K562 (cell line): ENCODE measurements at regions not wholly inside any gene's neighbourhood (a gene's known extent, or its start where the extent isn't known, plus 50 kb on each side); places are given as distances from the start of the nearest gene placed in this dataset.

ENCODE experiments used
- CREB1 ChIP-seq, 2 experiments: sonication (generic) in 1 of 2; formaldehyde crosslinking in 1 of 2; IDR thresholded peaks; 2 replicates each; pipeline versions ENCODE4 v1.6.1 to v1.8.0; 2012 to 2022; ENCODE audit warnings: inconsistent platforms in 1 of 2, mild to moderate bottlenecking in 1 of 2, missing genetic modification reagents in 1 of 2, moderate library complexity in 1 of 2
- KAT8 ChIP-seq: fragments of 450-650 bp; IDR thresholded peaks from 2 replicates; pipeline ENCODE4 v1.6.1; 2016; ENCODE audit warnings: low read depth, mild to moderate bottlenecking
- MTF1 ChIP-seq: fragments of 250-450 bp; sonication (Bioruptor Pico); IDR thresholded peaks from 2 replicates; pipeline ENCODE4 v1.9.0; 2021; ENCODE audit warnings: moderate library complexity, mild to moderate bottlenecking, inconsistent platforms, borderline replicate concordance
- NFYB ChIP-seq: IDR thresholded peaks from 2 replicates; pipeline ENCODE4 v1.6.1; 2011; ENCODE audit warnings: mild to moderate bottlenecking, moderate library complexity; ENCODE audit not compliant: insufficient read length; ENCODE audit errors: extremely low read depth
- POLR2A ChIP-seq: fragments of 450-650 bp; conservative IDR thresholded peaks from 2 replicates; pipeline ENCODE4 v1.6.1; 2016
- POLR2AphosphoS5 ChIP-seq: IDR thresholded peaks from 2 replicates; pipeline ENCODE4 v1.6.1; 2011; ENCODE audit warnings: mild to moderate bottlenecking, low read depth, low read length, moderate library complexity; ENCODE audit not compliant: control insufficient read depth, insufficient read depth
- YY1 ChIP-seq, 3 experiments: IDR thresholded peaks; 2 replicates each; pipeline ENCODE4 v1.6.1; 2011; ENCODE audit warnings: low read length in 2 of 3, mild to moderate bottlenecking in 2 of 3, moderate library complexity in 2 of 3, borderline replicate concordance in 1 of 3, control low read depth in 1 of 3, low read depth in 1 of 3; ENCODE audit not compliant: insufficient read depth in 3 of 3, insufficient replicate concordance in 2 of 3, control insufficient read depth in 1 of 3, insufficient read length in 1 of 3; ENCODE audit errors: extremely low read depth in 1 of 3
- ZKSCAN1 ChIP-seq: fragments of 150-350 bp; IDR thresholded peaks from 2 replicates; pipeline ENCODE4 v1.6.1; 2016; ENCODE audit warnings: low read depth, low read length
- ZNF274 ChIP-seq: IDR thresholded peaks from 2 replicates; pipeline ENCODE4 v1.6.1; 2011; ENCODE audit warnings: low read depth, mild to moderate bottlenecking, low read length, moderate library complexity, borderline replicate concordance
- ZNF644 ChIP-seq: fragments of 200-800 bp; sonication (Bioruptor generic); IDR thresholded peaks from 2 replicates; pipeline ENCODE4 v1.6.1; 2016; ENCODE audit warnings: low read depth, missing genetic modification characterization, missing compliant biosample characterization
- TF ChIP-seq, protein P1 (sequence below), 3 experiments: IDR thresholded peaks in 2 of 3; conservative IDR thresholded peaks in 1 of 3; 2 replicates each; pipeline ENCODE4 v1.5.1; 2011 to 2012; ENCODE audit warnings: low read length in 3 of 3, mild to moderate bottlenecking in 3 of 3, control low read depth in 2 of 3, improper control_type of control experiment in 1 of 3, inconsistent platforms in 1 of 3, low read depth in 1 of 3, mixed read lengths in 1 of 3, moderate library complexity in 1 of 3; ENCODE audit not compliant: insufficient read depth in 2 of 3
- TF ChIP-seq, protein P2 (sequence below): fragments of 450-650 bp; formaldehyde crosslinking; IDR thresholded peaks from 2 replicates; pipeline ENCODE4 v1.4.0; 2020; ENCODE audit warnings: mild to moderate bottlenecking, moderate library complexity

DNA sequence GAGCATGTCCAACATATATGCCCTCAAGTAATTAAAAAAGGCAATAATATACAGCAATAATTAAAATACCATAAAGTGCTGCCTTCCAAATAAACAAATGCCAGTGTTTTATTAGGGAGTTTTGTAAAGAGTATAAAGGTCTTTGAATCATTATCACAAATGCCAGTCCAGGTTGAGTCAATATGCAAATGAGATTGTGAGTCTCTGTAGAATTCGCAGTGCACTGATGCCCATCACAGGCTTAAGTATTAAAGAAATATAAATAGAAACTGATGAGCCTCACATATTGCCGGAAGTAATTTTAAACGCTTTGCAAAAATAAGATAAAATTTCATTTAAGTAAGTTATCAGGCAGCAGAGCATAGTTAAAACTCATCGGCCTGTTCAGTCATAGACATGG, 205.0 kb upstream of the TECRL start:
- TF ChIP-seq ZNF274 (no peak), CREB1 (IDR thresholded peaks at IDR 0.05) (no peak), CREB1 (CRISPR knock-in tag; IDR thresholded peaks at IDR 0.05) (no peak), POLR2A (no peak), KAT8 (no peak), ZKSCAN1 (no peak), POLR2AphosphoS5 (no peak), ZNF644 (tag) (no peak), NFYB (no peak), YY1 (IDR thresholded peaks at IDR 0.05; ENCODE audit: borderline replicate concordance in 1 of 3, control insufficient read depth in 1 of 3, extremely low read depth in 1 of 3, insufficient read depth in 3 of 3, insufficient read length in 1 of 3, insufficient replicate concordance in 2 of 3, low read depth in 1 of 3, low read length in 2 of 3) (no peak), MTF1 (CRISPR knock-in tag) (no peak)
- TF ChIP-seq, protein P1, sequence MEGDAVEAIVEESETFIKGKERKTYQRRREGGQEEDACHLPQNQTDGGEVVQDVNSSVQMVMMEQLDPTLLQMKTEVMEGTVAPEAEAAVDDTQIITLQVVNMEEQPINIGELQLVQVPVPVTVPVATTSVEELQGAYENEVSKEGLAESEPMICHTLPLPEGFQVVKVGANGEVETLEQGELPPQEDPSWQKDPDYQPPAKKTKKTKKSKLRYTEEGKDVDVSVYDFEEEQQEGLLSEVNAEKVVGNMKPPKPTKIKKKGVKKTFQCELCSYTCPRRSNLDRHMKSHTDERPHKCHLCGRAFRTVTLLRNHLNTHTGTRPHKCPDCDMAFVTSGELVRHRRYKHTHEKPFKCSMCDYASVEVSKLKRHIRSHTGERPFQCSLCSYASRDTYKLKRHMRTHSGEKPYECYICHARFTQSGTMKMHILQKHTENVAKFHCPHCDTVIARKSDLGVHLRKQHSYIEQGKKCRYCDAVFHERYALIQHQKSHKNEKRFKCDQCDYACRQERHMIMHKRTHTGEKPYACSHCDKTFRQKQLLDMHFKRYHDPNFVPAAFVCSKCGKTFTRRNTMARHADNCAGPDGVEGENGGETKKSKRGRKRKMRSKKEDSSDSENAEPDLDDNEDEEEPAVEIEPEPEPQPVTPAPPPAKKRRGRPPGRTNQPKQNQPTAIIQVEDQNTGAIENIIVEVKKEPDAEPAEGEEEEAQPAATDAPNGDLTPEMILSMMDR (IDR thresholded peaks at IDR 0.05 in 2 of 3, conservative IDR thresholded peaks at IDR 0.05 in 1 of 3; ENCODE audit: insufficient read depth in 2 of 3, low read depth in 1 of 3, low read length in 3 of 3), result no peak
- TF ChIP-seq, protein P2, sequence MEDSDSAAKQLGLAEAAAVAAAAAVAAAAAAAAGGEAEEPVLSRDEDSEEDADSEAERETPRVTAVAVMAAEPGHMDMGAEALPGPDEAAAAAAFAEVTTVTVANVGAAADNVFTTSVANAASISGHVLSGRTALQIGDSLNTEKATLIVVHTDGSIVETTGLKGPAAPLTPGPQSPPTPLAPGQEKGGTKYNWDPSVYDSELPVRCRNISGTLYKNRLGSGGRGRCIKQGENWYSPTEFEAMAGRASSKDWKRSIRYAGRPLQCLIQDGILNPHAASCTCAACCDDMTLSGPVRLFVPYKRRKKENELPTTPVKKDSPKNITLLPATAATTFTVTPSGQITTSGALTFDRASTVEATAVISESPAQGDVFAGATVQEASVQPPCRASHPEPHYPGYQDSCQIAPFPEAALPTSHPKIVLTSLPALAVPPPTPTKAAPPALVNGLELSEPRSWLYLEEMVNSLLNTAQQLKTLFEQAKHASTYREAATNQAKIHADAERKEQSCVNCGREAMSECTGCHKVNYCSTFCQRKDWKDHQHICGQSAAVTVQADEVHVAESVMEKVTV (CRISPR knock-in tag), result no peak
